ENCODE measurements at regions not wholly inside any gene's neighbourhood (a gene's known extent, or its start where the extent isn't known, plus 50 kb on each side); places are given as distances from the start of the nearest gene placed in this dataset.
"Not testable (repeated sequence)": the region's sequence is repeated elsewhere in the genome, so short reads cannot be mapped to it uniquely, and the experiment has no call there.

- no peak overlapping the region for H3K27ac ChIP-seq
- H3K36me3 ChIP-seq, result no peaks in the 10 kb centered on the region
- no peak overlapping the region for H2AFZ ChIP-seq (replicated peaks)
- no peak overlapping the region for H3K27ac Mint-ChIP-seq
- no peaks in the 10 kb centered on the region for H3K36me3 Mint-ChIP-seq
- H3K79me2 ChIP-seq (ENCODE audit: low read depth), result no peaks in the 10 kb centered on the region
- no peaks in the 10 kb centered on the region for H3K9me3 ChIP-seq (ENCODE audit: low read depth)
- no peaks in the 10 kb centered on the region for H4K20me1 ChIP-seq (ENCODE audit: low read depth)
- H3K4me1 Mint-ChIP-seq, result peaks cover 23% of the 10 kb centered on the region
- peaks cover 13% of the 10 kb centered on the region for H3F3A ChIP-seq (ENCODE audit: low read depth)
- H3K4me3 ChIP-seq, result no peak overlapping the region
- no peaks in the 10 kb centered on the region for H3K27me3 ChIP-seq
- TF ChIP-seq CTCF (IDR thresholded peaks at IDR 0.05) (peak; percentile 92), EZH2phosphoT487 (IDR thresholded peaks at IDR 0.05) (no peak)
- H3K9ac ChIP-seq, result no peak overlapping the region
- DNase-seq (ENCODE audit: low spot score), result peak; percentile 30
- H3K4me2 ChIP-seq, result no peak overlapping the region
- no peaks in the 10 kb centered on the region for H3K9me3 Mint-ChIP-seq
- H3K27me3 Mint-ChIP-seq (ENCODE audit: insufficient read depth, low read depth), result peaks cover 5% of the 10 kb centered on the region
- H3K4me1 ChIP-seq, result no peaks in the 10 kb centered on the region
- H3K4me3 Mint-ChIP-seq, result no peak overlapping the region
Measured at GRCh38 chr7:148503900-148504487, 86.6 kb upstream of the C7orf33 start.

- DNase-seq (ENCODE audit: low spot score), result no peak
- Mint-ChIP-seq H3K4me1 (peaks cover 20% of the 10 kb centered on the region), H3K27me3 (ENCODE audit: insufficient read depth, low read depth) (peaks cover 2% of the 10 kb centered on the region), H3K9me3 (no peaks in the 10 kb centered on the region), H3K36me3 (no peaks in the 10 kb centered on the region), H3K4me3 (no peak overlapping the region), H3K27ac (no peak overlapping the region)
- Histone ChIP-seq H3F3A (ENCODE audit: low read depth) (peaks cover 13% of the 10 kb centered on the region), H3K4me1 (no peaks in the 10 kb centered on the region), H3K27ac (no peak overlapping the region), H3K27me3 (no peaks in the 10 kb centered on the region), H3K9ac (no peak overlapping the region), H3K4me2 (no peak overlapping the region), H4K20me1 (ENCODE audit: low read depth) (no peaks in the 10 kb centered on the region), H3K79me2 (ENCODE audit: low read depth) (no peaks in the 10 kb centered on the region), H3K9me3 (ENCODE audit: low read depth) (no peaks in the 10 kb centered on the region), H3K36me3 (no peaks in the 10 kb centered on the region), H2AFZ (replicated peaks) (peak overlapping the region; percentile 19), H3K4me3 (no peak overlapping the region)
- TF ChIP-seq EZH2phosphoT487 (IDR thresholded peaks at IDR 0.05) (no peak), EZH2 (IDR thresholded peaks at IDR 0.05) (no peak), CTCF (IDR thresholded peaks at IDR 0.05) (no peak)
Measured at GRCh38 chr7:148505645-148506375, 84.8 kb upstream of the C7orf33 start.

GRCh38 chr7:148507064-148507573 lies 83.4 kb upstream of the C7orf33 start:
- not testable (repeated sequence) for H3K9me3 ChIP-seq (ENCODE audit: low read depth)

GRCh38 chr7:148507787-148508186 lies 82.8 kb upstream of the C7orf33 start:
- TF ChIP-seq EZH2 (IDR thresholded peaks at IDR 0.05) (no peak), EZH2phosphoT487 (IDR thresholded peaks at IDR 0.05) (no peak), CTCF (IDR thresholded peaks at IDR 0.05) (no peak)
- Histone ChIP-seq H3K27ac (no peak overlapping the region), H3K9me3 (ENCODE audit: low read depth) (no peaks in the 10 kb centered on the region), H3K4me2 (no peak overlapping the region), H3K4me3 (no peak overlapping the region), H4K20me1 (ENCODE audit: low read depth) (no peaks in the 10 kb centered on the region), H3K9ac (no peak overlapping the region), H3K27me3 (no peaks in the 10 kb centered on the region), H3K4me1 (no peaks in the 10 kb centered on the region), H3K36me3 (no peaks in the 10 kb centered on the region), H3F3A (ENCODE audit: low read depth) (peaks cover 5% of the 10 kb centered on the region), H2AFZ (replicated peaks) (no peak overlapping the region), H3K79me2 (ENCODE audit: low read depth) (no peaks in the 10 kb centered on the region)
- peaks cover 2% of the 10 kb centered on the region for H3K4me1 Mint-ChIP-seq
- no peaks in the 10 kb centered on the region for H3K9me3 Mint-ChIP-seq
- no peak overlapping the region for H3K4me3 Mint-ChIP-seq
- no peak overlapping the region for H3K27ac Mint-ChIP-seq
- no peaks in the 10 kb centered on the region for H3K27me3 Mint-ChIP-seq (ENCODE audit: insufficient read depth, low read depth)
- no peaks in the 10 kb centered on the region for H3K36me3 Mint-ChIP-seq
- no peak for DNase-seq (ENCODE audit: low spot score)

More at GRCh38 chr7:148507064-148507573, 83.4 kb upstream of the C7orf33 start:
- DNase-seq (ENCODE audit: low spot score); H3K9ac ChIP-seq; H3K27ac Mint-ChIP-seq; H3K27ac ChIP-seq; H3K27me3 Mint-ChIP-seq (ENCODE audit: insufficient read depth, low read depth); H2AFZ ChIP-seq (replicated peaks); H3F3A ChIP-seq (ENCODE audit: low read depth); H3K4me3 Mint-ChIP-seq; H3K36me3 ChIP-seq; H3K79me2 ChIP-seq (ENCODE audit: low read depth); H3K4me2 ChIP-seq; H4K20me1 ChIP-seq (ENCODE audit: low read depth); H3K27me3 ChIP-seq; H3K9me3 Mint-ChIP-seq; H3K4me1 Mint-ChIP-seq; H3K4me3 ChIP-seq; H3K36me3 Mint-ChIP-seq; H3K4me1 ChIP-seq: not testable (repeated sequence)
